ENCODE measurements at regions not wholly inside any gene's neighbourhood (a gene's known extent, or its start where the extent isn't known, plus 50 kb on each side); places are given as distances from the start of the nearest gene placed in this dataset.

DNA sequence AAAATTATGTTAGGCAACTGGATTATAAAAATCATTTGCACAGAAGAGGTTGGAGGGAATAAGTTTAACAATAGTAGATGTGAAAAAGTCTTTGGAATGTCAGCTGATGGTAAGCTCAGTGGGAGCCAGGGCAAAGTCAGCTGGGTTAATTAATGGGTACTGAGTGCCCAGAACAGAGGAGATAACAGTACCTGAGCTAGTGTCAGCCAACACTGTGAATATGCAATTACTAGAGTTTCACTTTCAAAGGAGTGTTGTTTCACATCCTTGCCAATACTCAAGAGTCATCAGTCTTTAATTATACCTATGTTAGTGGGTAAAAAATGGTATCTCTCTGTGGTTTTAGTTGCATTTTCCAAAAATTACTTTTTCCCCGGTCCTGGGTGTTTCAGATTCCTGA lies 135.1 kb downstream of the KIF4B start:
- TF ChIP-seq, protein P1, sequence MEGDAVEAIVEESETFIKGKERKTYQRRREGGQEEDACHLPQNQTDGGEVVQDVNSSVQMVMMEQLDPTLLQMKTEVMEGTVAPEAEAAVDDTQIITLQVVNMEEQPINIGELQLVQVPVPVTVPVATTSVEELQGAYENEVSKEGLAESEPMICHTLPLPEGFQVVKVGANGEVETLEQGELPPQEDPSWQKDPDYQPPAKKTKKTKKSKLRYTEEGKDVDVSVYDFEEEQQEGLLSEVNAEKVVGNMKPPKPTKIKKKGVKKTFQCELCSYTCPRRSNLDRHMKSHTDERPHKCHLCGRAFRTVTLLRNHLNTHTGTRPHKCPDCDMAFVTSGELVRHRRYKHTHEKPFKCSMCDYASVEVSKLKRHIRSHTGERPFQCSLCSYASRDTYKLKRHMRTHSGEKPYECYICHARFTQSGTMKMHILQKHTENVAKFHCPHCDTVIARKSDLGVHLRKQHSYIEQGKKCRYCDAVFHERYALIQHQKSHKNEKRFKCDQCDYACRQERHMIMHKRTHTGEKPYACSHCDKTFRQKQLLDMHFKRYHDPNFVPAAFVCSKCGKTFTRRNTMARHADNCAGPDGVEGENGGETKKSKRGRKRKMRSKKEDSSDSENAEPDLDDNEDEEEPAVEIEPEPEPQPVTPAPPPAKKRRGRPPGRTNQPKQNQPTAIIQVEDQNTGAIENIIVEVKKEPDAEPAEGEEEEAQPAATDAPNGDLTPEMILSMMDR (IDR thresholded peaks at IDR 0.05; ENCODE audit: insufficient read depth, low read length, poor library complexity, severe bottlenecking): no peak
- TF ChIP-seq EZH2phosphoT487 (conservative IDR thresholded peaks at IDR 0.05; ENCODE audit: low read length): no peak
